Subcutaneous abdominal adipose tissue (tissue), 5 donors: ENCODE measurements at regions not wholly inside any gene's neighbourhood (a gene's known extent, or its start where the extent isn't known, plus 50 kb on each side); places are given as distances from the start of the nearest gene placed in this dataset.

Source experiments
- H3K27ac ChIP-seq: one replicate; pipeline ENCODE4 v1.7.0; 2013; ENCODE audit warnings: low read depth, mild to moderate bottlenecking, inconsistent platforms, low read length, moderate library complexity
- H3K27me3 ChIP-seq, 5 donors: one replicate each; pipeline ENCODE4 v1.7.0; 2013; ENCODE audit warnings: low read length in 5 of 5, inconsistent platforms in 1 of 5; ENCODE audit not compliant: control insufficient read depth in 5 of 5, insufficient read depth in 4 of 5
- H3K36me3 ChIP-seq, 5 donors: one replicate each; pipeline ENCODE4 v1.7.0; 2013; ENCODE audit warnings: low read length in 5 of 5; ENCODE audit not compliant: control insufficient read depth in 5 of 5, insufficient read depth in 5 of 5
- H3K4me1 ChIP-seq, 5 donors: one replicate each; pipeline ENCODE4 v1.7.0; 2013; ENCODE audit warnings: low read length in 5 of 5, mild to moderate bottlenecking in 3 of 5, moderate library complexity in 1 of 5; ENCODE audit not compliant: control insufficient read depth in 5 of 5, insufficient read depth in 5 of 5
- H3K4me3 ChIP-seq, 5 donors: one replicate each; pipeline ENCODE4 v1.7.0; 2013; ENCODE audit warnings: low read length in 5 of 5, low read depth in 1 of 5
- H3K9ac ChIP-seq, 5 donors: one replicate each; pipeline ENCODE4 v1.7.0; 2013; ENCODE audit warnings: low read length in 5 of 5, mild to moderate bottlenecking in 4 of 5, moderate library complexity in 3 of 5
- H3K9me3 ChIP-seq, 5 donors: one replicate each; pipeline ENCODE4 v1.7.0; 2013; ENCODE audit warnings: low read length in 5 of 5; ENCODE audit not compliant: control insufficient read depth in 5 of 5
- donor health status: healthy.
- donor health status: healthy.
- donor health status: healthy.
- donor health status: healthy.
- donor health status: healthy.

- peaks cover 0 to 6% (median 0%) of the 10 kb centered on the region in 5 donors for H3K4me1 ChIP-seq
- H3K4me3 ChIP-seq = no peak overlapping the region
- no peaks in the 10 kb centered on the region for H3K36me3 ChIP-seq
- peaks cover 0 to 5% (median 4%) of the 10 kb centered on the region in 5 donors for H3K9me3 ChIP-seq
- H3K9ac ChIP-seq = no peak overlapping the region
- H3K27me3 ChIP-seq = peaks cover 0 to 7% (median 3%) of the 10 kb centered on the region in 5 donors
- no peak overlapping the region for H3K27ac ChIP-seq
Observed at GRCh38 chr10:130689743-130690626, 553.8 kb downstream of the GLRX3 start.

- H3K9ac ChIP-seq = no peak overlapping the region
- no peak overlapping the region for H3K4me3 ChIP-seq
Observed at GRCh38 chr10:130691776-130692175, 555.6 kb downstream of the GLRX3 start.

GRCh38 chr10:130696870-130697269 lies 560.7 kb downstream of the GLRX3 start:
- H3K4me3 ChIP-seq = no peak overlapping the region
- peaks cover 0 to 2% (median 0%) of the 10 kb centered on the region in 5 donors for H3K9me3 ChIP-seq
- H3K9ac ChIP-seq = no peak overlapping the region
- no peaks in the 10 kb centered on the region for H3K36me3 ChIP-seq
- H3K27me3 ChIP-seq = peaks cover 2 to 14% (median 9%) of the 10 kb centered on the region in 5 donors
- H3K27ac ChIP-seq = no peak overlapping the region
- H3K4me1 ChIP-seq = peaks cover 0 to 3% (median 0%) of the 10 kb centered on the region in 5 donors

More at GRCh38 chr10:130691776-130692175, 555.6 kb downstream of the GLRX3 start:
- no peaks in the 10 kb centered on the region for H3K9me3 ChIP-seq
- peaks cover 0 to 6% (median 0%) of the 10 kb centered on the region in 5 donors for H3K4me1 ChIP-seq
- H3K27me3 ChIP-seq = peaks cover 0 to 7% (median 3%) of the 10 kb centered on the region in 5 donors
- no peak overlapping the region for H3K27ac ChIP-seq
- no peaks in the 10 kb centered on the region for H3K36me3 ChIP-seq

- Histone ChIP-seq H3K9ac (no peak overlapping the region), H3K27me3 (peaks cover 10 to 17% (median 13%) of the 10 kb centered on the region in 5 donors), H3K4me1 (no peaks in the 10 kb centered on the region), H3K27ac (no peak overlapping the region), H3K36me3 (no peaks in the 10 kb centered on the region), H3K4me3 (no peak overlapping the region), H3K9me3 (no peaks in the 10 kb centered on the region)
Observed at GRCh38 chr10:130707389-130707979, 571.3 kb downstream of the GLRX3 start.

GRCh38 chr10:130708465-130709070 lies 572.4 kb downstream of the GLRX3 start:
- H3K4me1 ChIP-seq = no peaks in the 10 kb centered on the region
- H3K4me3 ChIP-seq = no peak overlapping the region
- H3K27me3 ChIP-seq = peaks cover 7 to 13% (median 11%) of the 10 kb centered on the region in 5 donors
- H3K36me3 ChIP-seq = no peaks in the 10 kb centered on the region
- no peaks in the 10 kb centered on the region for H3K9me3 ChIP-seq
- no peak overlapping the region for H3K27ac ChIP-seq
- no peak overlapping the region for H3K9ac ChIP-seq

GRCh38 chr10:130709415-130709814 lies 573.2 kb downstream of the GLRX3 start:
- Histone ChIP-seq H3K9me3 (peaks cover 0 to 2% (median 0%) of the 10 kb centered on the region in 5 donors), H3K27me3 (peaks cover 3 to 17% (median 10%) of the 10 kb centered on the region in 5 donors), H3K4me1 (no peaks in the 10 kb centered on the region), H3K9ac (no peak overlapping the region), H3K36me3 (no peaks in the 10 kb centered on the region), H3K4me3 (no peak overlapping the region), H3K27ac (no peak overlapping the region)

GRCh38 chr10:130711072-130711471 lies 574.9 kb downstream of the GLRX3 start:
- H3K36me3 ChIP-seq = no peaks in the 10 kb centered on the region
- peaks cover 5 to 16% (median 11%) of the 10 kb centered on the region in 5 donors for H3K27me3 ChIP-seq
- no peaks in the 10 kb centered on the region for H3K4me1 ChIP-seq
- peaks cover 0 to 2% (median 0%) of the 10 kb centered on the region in 5 donors for H3K9me3 ChIP-seq
- H3K9ac ChIP-seq = no peak overlapping the region
- H3K27ac ChIP-seq = no peak overlapping the region
- H3K4me3 ChIP-seq = no peak overlapping the region

GRCh38 chr10:130713135-130713534 lies 576.9 kb downstream of the GLRX3 start:
- no peak overlapping the region for H3K4me3 ChIP-seq
- no peaks in the 10 kb centered on the region for H3K4me1 ChIP-seq
- peaks cover 0 to 2% (median 0%) of the 10 kb centered on the region in 5 donors for H3K9me3 ChIP-seq
- H3K36me3 ChIP-seq = no peaks in the 10 kb centered on the region
- peaks cover 6 to 20% (median 14%) of the 10 kb centered on the region in 5 donors for H3K27me3 ChIP-seq
- H3K27ac ChIP-seq = no peak overlapping the region
- no peak overlapping the region for H3K9ac ChIP-seq

- H3K4me1 ChIP-seq = no peaks in the 10 kb centered on the region
- no peak overlapping the region for H3K27ac ChIP-seq
- peaks cover 6 to 20% (median 14%) of the 10 kb centered on the region in 5 donors for H3K27me3 ChIP-seq
- H3K36me3 ChIP-seq = no peaks in the 10 kb centered on the region
- peaks cover 0 to 2% (median 0%) of the 10 kb centered on the region in 5 donors for H3K9me3 ChIP-seq
- no peak overlapping the region for H3K4me3 ChIP-seq
- H3K9ac ChIP-seq = no peak overlapping the region
Observed at GRCh38 chr10:130713731-130714130, 577.5 kb downstream of the GLRX3 start.
